ENCODE measurements at regions not wholly inside any gene's neighbourhood (a gene's known extent, or its start where the extent isn't known, plus 50 kb on each side); places are given as distances from the start of the nearest gene placed in this dataset.

GRCh38 chr4:10335050-10335449, 122.2 kb downstream of the ZNF518B start:
- DNase-seq = no peak

GRCh38 chr4:10334506-10335028, 122.7 kb downstream of the ZNF518B start:
- no peak for DNase-seq

DNA sequence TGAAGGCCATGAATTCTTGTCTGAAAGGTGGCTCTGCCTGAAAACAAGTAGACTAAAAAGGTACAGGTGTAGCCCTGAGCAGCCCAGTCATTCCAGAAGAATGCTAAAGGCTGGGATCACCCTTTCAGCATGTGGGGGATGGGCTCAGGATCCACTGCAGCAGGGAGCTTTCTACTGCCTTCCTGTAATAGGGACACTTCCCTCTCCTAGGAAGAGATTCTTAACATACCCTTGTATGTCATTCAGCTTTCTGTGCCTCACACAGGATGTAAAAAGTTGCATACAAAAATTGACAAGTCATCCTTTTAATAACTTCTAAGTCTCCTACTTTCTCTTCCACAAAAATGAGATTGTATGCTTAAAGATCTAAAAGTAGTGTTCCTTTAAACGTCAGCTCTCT, 123.3 kb downstream of the ZNF518B start:
- no peak for DNase-seq

- DNase-seq = no peak
Measured at GRCh38 chr4:10326075-10326474, 131.2 kb downstream of the ZNF518B start.

DNA sequence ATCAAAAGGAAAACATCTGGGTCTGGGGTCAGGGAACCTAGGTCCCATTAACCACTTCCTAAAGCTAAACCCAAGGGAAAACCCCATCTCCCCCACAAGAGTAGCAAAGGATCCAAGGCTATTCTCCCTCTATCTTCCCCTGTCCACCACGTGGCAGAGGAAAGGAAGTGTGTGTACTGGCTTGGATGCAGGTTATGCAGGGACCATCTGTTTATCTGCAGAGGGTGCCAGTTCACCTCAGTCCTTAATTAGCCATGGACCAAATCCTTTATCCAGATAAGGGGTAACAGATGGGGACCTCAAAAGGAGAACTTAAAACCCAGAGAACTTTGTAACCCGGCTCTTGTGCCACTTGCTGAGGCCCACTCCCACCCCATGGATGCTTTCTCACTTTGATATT, 135.3 kb downstream of the ZNF518B start:
- no peak for DNase-seq

GRCh38 chr4:10320130-10320529, 137.1 kb downstream of the ZNF518B start:
- no peak for DNase-seq

- no peak for DNase-seq
Measured at GRCh38 chr4:10317345-10317744, 139.9 kb downstream of the ZNF518B start.

DNA sequence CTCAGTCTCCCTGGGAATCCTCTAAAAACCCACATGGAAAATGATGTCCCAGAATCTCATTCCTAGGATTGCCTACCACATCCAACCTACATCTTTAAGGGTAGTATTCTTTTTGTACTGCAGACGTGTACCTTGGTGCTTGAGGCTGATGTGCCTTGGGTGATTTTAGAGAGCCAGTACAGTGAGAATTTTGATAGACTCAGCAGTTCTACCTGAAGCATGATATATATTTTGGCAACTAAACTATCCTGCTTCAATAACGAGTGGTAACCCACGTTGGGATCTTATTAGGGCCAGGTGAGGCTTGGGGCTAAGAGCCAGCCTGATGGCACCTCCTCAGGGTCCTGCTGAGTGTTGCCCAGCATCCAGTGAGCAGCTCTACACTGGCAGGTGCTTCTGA, 140.4 kb downstream of the ZNF518B start:
- no peak for DNase-seq

GRCh38 chr4:10315638-10316037, 141.6 kb downstream of the ZNF518B start:
- no peak for DNase-seq

GRCh38 chr4:10312568-10312967, 144.7 kb downstream of the ZNF518B start:
- no peak for DNase-seq

GRCh38 chr4:10311939-10312338, 145.3 kb downstream of the ZNF518B start:
- DNase-seq = no peak

- DNase-seq = no peak
Measured at GRCh38 chr4:10305816-10306215, 151.4 kb downstream of the ZNF518B start.

DNA sequence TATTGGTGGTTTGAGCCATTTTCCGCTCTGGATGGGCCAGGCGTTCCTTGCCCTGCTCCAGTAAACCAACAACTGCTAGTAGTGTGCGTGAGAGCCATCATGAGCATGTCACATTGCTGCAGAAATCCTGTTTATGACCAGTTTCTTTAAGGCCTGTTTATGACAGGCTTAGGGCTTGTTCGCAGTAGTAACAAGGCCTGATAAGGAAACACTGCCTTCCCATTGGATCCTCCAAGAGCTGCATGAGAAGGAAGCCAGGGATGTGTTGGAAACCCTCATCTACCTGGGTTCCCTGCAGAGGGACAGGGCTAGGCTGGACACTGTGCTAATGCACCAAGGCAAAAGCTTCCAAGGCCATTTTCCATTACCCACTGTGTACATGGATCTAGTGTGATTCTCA, 153.9 kb downstream of the ZNF518B start:
- no peak for DNase-seq

GRCh38 chr4:10302096-10302495, 155.1 kb downstream of the ZNF518B start:
- DNase-seq = no peak

DNA sequence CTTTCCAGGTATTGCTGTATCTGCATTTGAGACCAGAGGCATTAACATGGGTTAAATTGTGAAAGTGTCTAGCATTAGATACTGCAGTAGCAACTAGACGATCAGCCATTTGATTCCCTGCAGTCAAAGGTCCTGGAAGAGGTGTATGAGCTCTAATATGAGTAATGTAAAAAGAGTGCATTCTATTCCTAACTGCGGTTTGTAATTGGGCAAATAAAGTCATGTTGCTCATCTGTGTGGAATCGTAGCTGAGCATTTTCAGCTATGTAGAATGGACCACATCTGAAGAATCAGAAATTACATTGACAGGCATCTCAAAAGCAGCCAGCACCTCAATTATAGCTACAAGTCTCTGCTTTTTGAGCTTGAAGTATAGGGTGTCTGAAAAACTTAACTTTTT, 157.6 kb downstream of the ZNF518B start:
- DNase-seq = no peak

DNA sequence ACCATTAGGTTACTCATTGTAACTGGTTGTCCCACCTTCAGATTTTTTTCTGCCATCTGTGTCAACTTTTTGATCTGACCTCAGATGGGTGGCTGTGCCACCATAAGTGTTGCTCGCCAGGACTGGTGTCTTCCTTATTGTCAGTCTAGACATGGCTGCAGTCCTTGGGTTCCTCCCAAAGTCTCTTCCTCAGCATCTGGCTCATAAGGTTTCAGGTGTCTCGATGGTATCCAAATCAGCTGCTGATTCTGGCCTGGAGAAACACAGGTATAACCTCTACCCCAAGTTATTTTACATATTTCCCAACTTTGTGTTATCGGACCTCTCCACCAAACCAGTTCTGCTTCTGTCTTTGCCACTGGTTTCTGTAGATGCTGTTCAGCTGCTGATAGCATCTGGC, 158.5 kb downstream of the ZNF518B start:
- no peak for DNase-seq

GRCh38 chr4:10296730-10297129, 160.5 kb downstream of the ZNF518B start:
- peak in 43 of 58 donors; percentile 7 to 84 (median 45) for DNase-seq

- DNase-seq = no peak
Measured at GRCh38 chr4:10295301-10295700, 161.9 kb downstream of the ZNF518B start.

- DNase-seq = no peak
Measured at GRCh38 chr4:10289538-10289906, 167.7 kb downstream of the ZNF518B start.

DNA sequence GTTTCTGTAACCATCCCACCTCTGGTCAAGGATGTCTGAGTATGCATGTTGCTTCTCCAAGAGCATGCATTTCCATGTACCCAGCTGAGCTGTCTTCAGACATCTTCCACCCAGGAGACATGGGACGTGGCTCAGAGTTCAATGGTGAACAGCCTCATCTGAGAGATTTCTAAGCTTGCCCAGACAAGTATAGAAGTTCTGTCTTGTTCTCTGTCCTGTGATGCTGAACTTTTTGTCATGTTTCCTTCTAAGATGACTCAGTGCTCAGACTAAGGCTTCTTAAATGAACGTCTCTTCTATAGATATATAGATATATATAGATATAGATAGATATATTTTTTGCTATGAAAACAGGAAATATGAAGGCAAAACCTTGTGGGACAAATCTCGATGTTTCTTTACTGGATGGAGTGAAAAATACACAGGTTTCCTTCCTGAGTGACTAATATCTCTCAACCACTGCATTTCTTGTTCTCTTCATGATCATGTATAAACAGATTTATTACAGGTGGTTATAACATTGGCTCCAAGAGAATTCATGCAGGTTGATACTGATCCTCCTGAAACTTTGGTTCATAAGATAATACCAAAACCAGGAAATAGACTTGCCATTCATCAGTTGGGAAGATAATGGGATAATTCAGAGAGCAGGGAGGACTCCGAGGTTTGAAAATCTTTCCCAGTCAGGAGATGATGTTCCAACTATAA, 168.2 kb downstream of the ZNF518B start:
- no peak for DNase-seq

DNA sequence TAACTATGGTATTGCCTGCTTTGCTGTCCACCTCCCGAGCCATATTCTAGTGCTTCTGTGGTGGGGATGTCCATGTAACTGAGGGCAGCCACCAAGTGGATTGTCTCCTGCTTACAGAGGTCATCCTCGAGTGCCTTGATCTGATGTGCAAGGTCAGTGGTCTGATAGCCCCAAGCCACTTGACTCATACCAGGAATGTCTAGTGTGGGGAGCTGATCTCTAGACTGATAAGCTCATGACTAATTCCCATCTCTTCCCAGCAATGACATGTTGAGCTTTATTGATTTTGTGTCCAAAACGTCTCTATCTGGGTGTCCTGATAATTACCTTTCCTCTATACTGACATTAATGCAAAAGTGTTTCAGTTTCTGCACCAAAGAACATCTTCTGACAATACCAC, 168.4 kb upstream of the WDR1 start:
- no peak for DNase-seq

DNA sequence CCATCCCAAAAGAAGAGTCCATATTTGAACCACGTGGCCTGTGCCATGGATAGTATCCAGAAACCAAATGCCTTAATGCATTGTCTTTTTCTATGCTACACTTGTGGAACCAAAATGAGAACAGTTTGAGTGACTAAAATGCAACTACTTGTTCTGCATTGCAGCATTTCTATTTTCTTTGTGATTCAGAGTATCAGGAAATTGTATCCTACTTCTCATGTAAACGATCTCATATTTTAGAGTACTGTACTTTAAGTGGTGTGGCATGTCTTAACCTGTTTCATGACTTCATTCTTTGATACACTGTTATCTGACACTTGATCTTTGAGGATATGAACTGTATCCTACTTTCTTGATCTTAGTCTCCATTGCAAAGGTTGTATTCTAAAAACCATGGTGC, 167.2 kb upstream of the WDR1 start:
- DNase-seq = no peak

GRCh38 chr4:10281996-10282395, 165.4 kb upstream of the WDR1 start:
- DNase-seq = no peak

GRCh38 chr4:10279261-10279660, 162.7 kb upstream of the WDR1 start:
- DNase-seq = no peak

Measured in anterior cingulate cortex (tissue), 58 donors.